Testis (tissue), 2 donors: ENCODE measurements at regions not wholly inside any gene's neighbourhood (a gene's known extent, or its start where the extent isn't known, plus 50 kb on each side); places are given as distances from the start of the nearest gene placed in this dataset.

ENCODE experiments used
- POLR2A ChIP-seq: fragments of 450-650 bp; IDR thresholded peaks from one replicate; pipeline ENCODE4 v1.6.1; 2017; ENCODE audit warnings: antibody characterized with exemption, mild to moderate bottlenecking, moderate library complexity
- TF ChIP-seq, protein P1 (sequence below), 3 experiments: fragments of 450-650 bp in 2 of 3; fragments of 200-600 bp in 1 of 3; sonication (generic) in 1 of 3; IDR thresholded peaks; one replicate each; pipeline ENCODE4 v1.5.1; 2016 to 2019; ENCODE audit warnings: antibody characterized with exemption in 3 of 3, mild to moderate bottlenecking in 2 of 3, moderate library complexity in 1 of 3

DNA sequence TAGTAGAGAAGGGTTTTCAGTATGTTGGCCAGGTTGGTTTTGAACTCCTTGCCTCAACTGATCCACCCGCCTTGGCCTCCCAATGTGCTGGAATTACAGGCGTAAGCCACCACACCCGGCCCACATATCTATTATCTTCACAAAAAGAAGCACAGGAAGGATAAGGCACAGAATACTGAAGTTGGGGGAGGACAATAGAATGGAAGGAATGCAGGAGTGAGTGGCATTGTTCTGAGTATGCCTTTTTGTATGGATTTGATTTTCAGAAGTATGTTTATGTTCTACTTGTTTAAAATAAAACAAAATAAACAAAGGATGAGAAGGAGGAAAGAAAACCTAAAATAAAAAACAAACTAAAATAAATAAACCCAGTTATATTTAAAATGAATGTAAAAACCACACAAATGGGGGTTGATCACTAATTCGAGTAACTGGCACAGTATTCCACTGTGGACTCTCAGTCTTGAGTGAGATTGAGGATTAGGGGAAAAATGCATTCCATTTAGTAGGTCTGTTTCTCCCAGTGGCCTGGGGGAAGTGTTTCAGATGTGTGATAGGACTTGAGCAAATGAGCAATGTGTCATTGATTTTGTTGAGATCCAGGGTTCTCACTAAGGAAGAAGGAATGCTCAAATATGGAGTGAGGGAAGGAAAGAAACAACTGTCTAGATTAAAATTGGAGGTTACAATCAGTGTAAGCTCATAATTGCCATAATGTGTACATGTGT, 109.0 kb upstream of the C1QTNF7 start:
- TF ChIP-seq, protein P1, sequence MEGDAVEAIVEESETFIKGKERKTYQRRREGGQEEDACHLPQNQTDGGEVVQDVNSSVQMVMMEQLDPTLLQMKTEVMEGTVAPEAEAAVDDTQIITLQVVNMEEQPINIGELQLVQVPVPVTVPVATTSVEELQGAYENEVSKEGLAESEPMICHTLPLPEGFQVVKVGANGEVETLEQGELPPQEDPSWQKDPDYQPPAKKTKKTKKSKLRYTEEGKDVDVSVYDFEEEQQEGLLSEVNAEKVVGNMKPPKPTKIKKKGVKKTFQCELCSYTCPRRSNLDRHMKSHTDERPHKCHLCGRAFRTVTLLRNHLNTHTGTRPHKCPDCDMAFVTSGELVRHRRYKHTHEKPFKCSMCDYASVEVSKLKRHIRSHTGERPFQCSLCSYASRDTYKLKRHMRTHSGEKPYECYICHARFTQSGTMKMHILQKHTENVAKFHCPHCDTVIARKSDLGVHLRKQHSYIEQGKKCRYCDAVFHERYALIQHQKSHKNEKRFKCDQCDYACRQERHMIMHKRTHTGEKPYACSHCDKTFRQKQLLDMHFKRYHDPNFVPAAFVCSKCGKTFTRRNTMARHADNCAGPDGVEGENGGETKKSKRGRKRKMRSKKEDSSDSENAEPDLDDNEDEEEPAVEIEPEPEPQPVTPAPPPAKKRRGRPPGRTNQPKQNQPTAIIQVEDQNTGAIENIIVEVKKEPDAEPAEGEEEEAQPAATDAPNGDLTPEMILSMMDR (IDR thresholded peaks at IDR 0.05) = no peak
- TF ChIP-seq POLR2A = no peak
